ENCODE measurements at regions not wholly inside any gene's neighbourhood (a gene's known extent, or its start where the extent isn't known, plus 50 kb on each side); places are given as distances from the start of the nearest gene placed in this dataset.

GRCh38 chr4:181798536-181798935, 444.7 kb upstream of the TENM3 start (continued):
- no peak for TF ChIP-seq ZMYM2 (CRISPR knock-in tag; IDR thresholded peaks at IDR 0.05)
- TF ChIP-seq RAD51 (IDR thresholded peaks at IDR 0.05; ENCODE audit: borderline replicate concordance): no peak
- no peak for TF ChIP-seq GRHL1 (CRISPR knock-in tag; conservative IDR thresholded peaks at IDR 0.05)
- no peak for TF ChIP-seq KDM5A (IDR thresholded peaks at IDR 0.05; ENCODE audit: borderline replicate concordance, low read length)

- H3K4me3 ChIP-seq (replicated peaks in 1 of 3; ENCODE audit: insufficient read depth in 1 of 3, low read depth in 2 of 3, low read length in 3 of 3): no peak overlapping the region
- H3K27ac ChIP-seq (ENCODE audit: extremely low read length, insufficient read depth, low read length): no peak overlapping the region
- 61% methylated on average over 10 of the region's 10 CpGs for WGBS (ENCODE audit: low lambda C conversion rate)
- no peaks in the 10 kb centered on the region for H3K4me1 ChIP-seq (ENCODE audit: insufficient read depth, low read length)
- TF ChIP-seq RBAK (CRISPR knock-in tag; IDR thresholded peaks at IDR 0.05): no peak
- TF ChIP-seq MAFK (conservative IDR thresholded peaks at IDR 0.05 in 1 of 2, IDR thresholded peaks at IDR 0.05 in 1 of 2; ENCODE audit: low read length in 2 of 2): peak in 1 of 2 experiments; percentile 59; a peak in 2 of 4 replicates
- TF ChIP-seq BCL3 (CRISPR knock-in tag; IDR thresholded peaks at IDR 0.05): no peak
- ChIA-PET POLR2A (no interaction called here), CTCF (ENCODE audit: low intra/inter-chr PET ratio, low total read pairs) (no interaction called here)
- no peak overlapping the region for H2AFZ ChIP-seq (ENCODE audit: low read length)
- no peak for FAIRE-seq
- in situ Hi-C loops (cut with HindIII; ENCODE audit: extremely low pct_ligation_motif_present, low pct_unique_long_range_greater_than_20kb) (no loop called here), intact Hi-C loops (cut with micrococcal nuclease; ENCODE audit: unreplicated experiment) (no loop called here)
- BruUV-seq (replicated peaks): no TSS peak
- no peak for DNase-seq (ENCODE audit: low spot score)
- H3K27me3 ChIP-seq (ENCODE audit: control insufficient read depth in 1 of 2, insufficient read depth in 2 of 2, low read length in 2 of 2): no peaks in the 10 kb centered on the region
- H3K9ac ChIP-seq (ENCODE audit: insufficient read depth, low read depth, low read length): no peak overlapping the region
- ATAC-seq: no peak
- H4K20me1 ChIP-seq (ENCODE audit: insufficient read depth, low read length): no peaks in the 10 kb centered on the region
- no peaks in the 10 kb centered on the region for H3K79me2 ChIP-seq (ENCODE audit: insufficient read depth, low read length)
- H3K4me2 ChIP-seq (ENCODE audit: low read depth, low read length): no peak overlapping the region
- H3K36me3 ChIP-seq (replicated peaks in 1 of 2; ENCODE audit: control insufficient read depth in 1 of 2, insufficient read depth in 2 of 2, low read length in 2 of 2): no peaks in the 10 kb centered on the region
- no peaks in the 10 kb centered on the region for H3K9me3 ChIP-seq (ENCODE audit: low read length)
Observed at GRCh38 chr4:181799561-181800069, 443.6 kb upstream of the TENM3 start.

Data from HepG2 (cell line).